Dermis microvascular lymphatic vessel endothelial cell (primary cell): ENCODE measurements at regions not wholly inside any gene's neighbourhood (a gene's known extent, or its start where the extent isn't known, plus 50 kb on each side); places are given as distances from the start of the nearest gene placed in this dataset.

Experiments
- DNase-seq, 2 donors: peaks; one replicate each; pipeline versions ENCODE4 v3.0.0 to v3.0.0-alpha.2; 2010; ENCODE audit warnings: low read depth in 2 of 2

- DNase-seq, result no peak
These were observed 59.8 kb downstream of the VAX1 start for GRCh38 chr10:117078168-117078837.

- no peak for DNase-seq
These were observed 63.0 kb downstream of the VAX1 start for GRCh38 chr10:117075064-117075463.

GRCh38 chr10:117074621-117075020 lies 63.4 kb downstream of the VAX1 start:
- DNase-seq, result peak in 1 of 2 donors; percentile 5

GRCh38 chr10:117071286-117072050 lies 66.5 kb upstream of the SHTN1 start:
- no peak for DNase-seq
